ENCODE measurements at regions not wholly inside any gene's neighbourhood (a gene's known extent, or its start where the extent isn't known, plus 50 kb on each side); places are given as distances from the start of the nearest gene placed in this dataset.

- Histone ChIP-seq H3K27me3 (no peaks in the 10 kb centered on the region), H3K4me3 (no peak overlapping the region), H3K27ac (no peak overlapping the region), H3K36me3 (no peaks in the 10 kb centered on the region), H3K4me1 (no peaks in the 10 kb centered on the region), H3K9me3 (no peaks in the 10 kb centered on the region)
- no peak for DNase-seq (ENCODE audit: low spot score)
- no peak for TF ChIP-seq CTCF (IDR thresholded peaks at IDR 0.05)
These were observed 425.6 kb upstream of the NECTIN3 start for GRCh38 chr3:110646055-110646454.

DNA sequence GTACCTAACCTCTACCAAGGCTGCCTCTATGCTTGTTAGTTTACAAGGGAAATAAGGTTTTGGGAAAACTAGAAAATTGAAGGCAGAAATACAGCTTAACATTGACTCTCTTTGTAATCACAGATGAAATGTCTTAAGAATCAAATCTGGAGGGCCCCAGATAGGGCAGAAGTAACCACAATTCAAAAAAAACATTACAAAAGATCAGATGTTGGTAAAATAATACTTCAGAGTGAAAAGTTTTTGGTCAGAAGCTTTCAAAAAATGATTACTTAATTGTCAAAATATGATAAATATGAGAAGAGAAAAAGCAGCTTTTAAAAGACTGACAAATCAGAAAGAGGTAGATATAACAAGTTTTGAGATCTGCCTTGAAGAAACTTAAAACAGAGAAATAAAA lies 425.1 kb upstream of the NECTIN3 start:
- TF ChIP-seq CTCF (IDR thresholded peaks at IDR 0.05) = no peak
- no peak for DNase-seq (ENCODE audit: low spot score)
- no peak overlapping the region for H3K4me3 ChIP-seq
- no peaks in the 10 kb centered on the region for H3K4me1 ChIP-seq
- no peaks in the 10 kb centered on the region for H3K27me3 ChIP-seq
- no peaks in the 10 kb centered on the region for H3K36me3 ChIP-seq
- no peaks in the 10 kb centered on the region for H3K9me3 ChIP-seq
- no peak overlapping the region for H3K27ac ChIP-seq

GRCh38 chr3:110647586-110647985 lies 424.0 kb upstream of the NECTIN3 start:
- no peaks in the 10 kb centered on the region for H3K27me3 ChIP-seq
- H3K4me1 ChIP-seq = no peaks in the 10 kb centered on the region
- DNase-seq (ENCODE audit: low spot score) = no peak
- no peaks in the 10 kb centered on the region for H3K9me3 ChIP-seq
- no peak overlapping the region for H3K27ac ChIP-seq
- no peaks in the 10 kb centered on the region for H3K36me3 ChIP-seq
- no peak for TF ChIP-seq CTCF (IDR thresholded peaks at IDR 0.05)
- H3K4me3 ChIP-seq = no peak overlapping the region

DNA sequence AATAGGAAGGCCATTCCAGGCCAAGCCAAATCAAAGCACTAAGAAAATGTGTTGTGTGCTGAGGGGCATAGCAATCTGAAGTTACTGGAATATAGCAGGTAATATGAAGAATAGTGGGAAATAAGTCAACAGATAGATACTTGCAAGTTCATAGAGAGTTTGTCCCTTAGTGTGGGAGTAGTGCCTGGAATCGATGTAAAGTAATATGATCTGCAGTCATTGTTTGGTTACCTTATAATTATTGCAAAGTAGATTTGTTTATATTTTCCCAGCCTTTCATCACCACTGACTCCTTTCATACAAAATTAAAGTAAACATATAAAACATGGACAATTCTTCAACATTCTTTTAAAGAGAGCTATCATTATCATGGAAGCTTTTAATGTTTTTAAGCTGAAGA lies 420.9 kb upstream of the NECTIN3 start:
- TF ChIP-seq CTCF (IDR thresholded peaks at IDR 0.05) = no peak
- Histone ChIP-seq H3K4me1 (no peaks in the 10 kb centered on the region), H3K4me3 (no peak overlapping the region), H3K27me3 (no peaks in the 10 kb centered on the region), H3K27ac (no peak overlapping the region), H3K36me3 (no peaks in the 10 kb centered on the region), H3K9me3 (no peaks in the 10 kb centered on the region)
- DNase-seq (ENCODE audit: low spot score) = no peak

- Histone ChIP-seq H3K27me3 (no peaks in the 10 kb centered on the region), H3K4me3 (no peak overlapping the region), H3K36me3 (no peaks in the 10 kb centered on the region), H3K9me3 (no peaks in the 10 kb centered on the region), H3K4me1 (no peaks in the 10 kb centered on the region), H3K27ac (no peak overlapping the region)
- no peak for TF ChIP-seq CTCF (IDR thresholded peaks at IDR 0.05)
- DNase-seq (ENCODE audit: low spot score) = no peak
These were observed 416.6 kb upstream of the NECTIN3 start for GRCh38 chr3:110654843-110655502.

DNA sequence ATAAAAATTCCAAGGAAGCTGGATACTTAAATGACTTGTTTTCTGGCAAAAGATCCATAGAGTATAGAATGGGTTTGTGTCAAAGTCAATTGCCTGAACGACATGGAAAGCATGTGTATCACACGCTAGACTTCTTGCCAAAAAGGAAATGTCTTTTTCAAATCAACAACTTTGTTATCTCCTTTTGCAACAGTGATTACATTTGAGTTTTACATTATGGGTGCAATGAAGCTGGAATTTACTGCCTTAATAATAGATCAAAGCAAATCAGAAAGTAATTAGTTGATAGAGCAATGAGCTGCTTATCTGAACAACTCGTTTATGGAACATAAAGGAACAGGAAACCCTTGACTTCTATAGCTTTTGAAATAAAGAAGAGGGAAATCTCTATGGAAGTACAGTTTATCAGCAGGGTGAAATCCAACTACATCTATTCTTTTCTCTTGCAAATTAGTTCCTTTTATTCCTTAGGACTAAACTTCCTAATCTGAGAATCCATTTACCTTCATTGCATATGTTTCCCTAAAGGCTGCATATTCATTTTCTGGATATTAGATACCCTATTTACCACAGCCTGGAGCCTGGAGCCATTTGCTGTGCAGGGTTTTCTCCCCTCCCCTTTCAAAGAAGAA lies 415.1 kb upstream of the NECTIN3 start:
- TF ChIP-seq CTCF (IDR thresholded peaks at IDR 0.05) = no peak
- Histone ChIP-seq H3K4me3 (no peak overlapping the region), H3K36me3 (no peaks in the 10 kb centered on the region), H3K9me3 (no peaks in the 10 kb centered on the region), H3K4me1 (no peaks in the 10 kb centered on the region), H3K27me3 (no peaks in the 10 kb centered on the region), H3K27ac (no peak overlapping the region)
- no peak for DNase-seq (ENCODE audit: low spot score)

Measured in right atrium auricular region (tissue), 2 donors.